Astrocyte (in vitro differentiated cells and primary cell): ENCODE measurements at regions not wholly inside any gene's neighbourhood (a gene's known extent, or its start where the extent isn't known, plus 50 kb on each side); places are given as distances from the start of the nearest gene placed in this dataset.

Source experiments
- DNase-seq: peaks from one replicate; pipeline ENCODE4 v3.0.0-alpha.2; 2010; ENCODE audit warnings: low read depth
- FAIRE-seq: peaks from 2 replicates; lab custom pipeline; 2011; peaks lifted over from hg19 to GRCh38; lab: Jason Lieb, UNC
- H2AFZ ChIP-seq: 2 replicates; pipeline ENCODE4 v1.6.0; 2012; ENCODE audit warnings: low read depth, low read length, inconsistent platforms
- H3K27ac ChIP-seq: 2 replicates; pipeline ENCODE4 v1.5.1; 2011; ENCODE audit warnings: low read depth, low read length, inconsistent platforms
- H3K27me3 ChIP-seq: 2 replicates; pipeline ENCODE4 v1.6.0; 2011; ENCODE audit warnings: low read length, inconsistent platforms; ENCODE audit not compliant: insufficient read depth
- H3K36me3 ChIP-seq: 2 replicates; pipeline ENCODE4 v1.5.1; 2011; ENCODE audit warnings: low read length, inconsistent platforms; ENCODE audit not compliant: insufficient read depth
- H3K4me1 ChIP-seq: 2 replicates; pipeline ENCODE4 v1.5.1; 2011; ENCODE audit warnings: low read length, inconsistent platforms; ENCODE audit not compliant: insufficient read depth
- H3K4me2 ChIP-seq: 2 replicates; pipeline ENCODE4 v1.6.0; 2012; ENCODE audit warnings: low read length, inconsistent platforms
- H3K4me3 ChIP-seq: 2 replicates; pipeline ENCODE4 v1.5.1; 2011; ENCODE audit warnings: low read depth, mild to moderate bottlenecking, low read length, inconsistent platforms; ENCODE audit not compliant: insufficient read depth
- H3K79me2 ChIP-seq: 2 replicates; pipeline ENCODE4 v1.6.0; 2012; ENCODE audit warnings: mild to moderate bottlenecking, low read length, inconsistent platforms; ENCODE audit not compliant: insufficient read depth
- H3K9ac ChIP-seq: 2 replicates; pipeline ENCODE4 v1.6.0; 2012; ENCODE audit warnings: mild to moderate bottlenecking, low read length, inconsistent platforms
- H3K9me3 ChIP-seq: 2 replicates; pipeline ENCODE4 v1.5.1; 2012; ENCODE audit warnings: low read depth, mild to moderate bottlenecking, low read length, inconsistent platforms; ENCODE audit not compliant: insufficient read depth
- H4K20me1 ChIP-seq: 2 replicates; pipeline ENCODE4 v1.6.0; 2012; ENCODE audit warnings: low read length, inconsistent platforms; ENCODE audit not compliant: insufficient read depth
- H3K27ac Mint-ChIP-seq: one replicate; pipeline ENCODE4 v1.8.0; 2021; ENCODE audit warnings: mild to moderate bottlenecking, mixed read lengths; ENCODE audit not compliant: unreplicated experiment
- H3K27me3 Mint-ChIP-seq: one replicate; pipeline ENCODE4 v1.8.0; 2021; ENCODE audit warnings: low read depth, mixed read lengths; ENCODE audit not compliant: unreplicated experiment
- H3K36me3 Mint-ChIP-seq: one replicate; pipeline ENCODE4 v1.8.0; 2021; ENCODE audit warnings: low read depth, mixed read lengths; ENCODE audit not compliant: unreplicated experiment
- H3K4me1 Mint-ChIP-seq: one replicate; pipeline ENCODE4 v1.8.0; 2021; ENCODE audit warnings: low read depth, mixed read lengths; ENCODE audit not compliant: unreplicated experiment
- H3K4me3 Mint-ChIP-seq: one replicate; pipeline ENCODE4 v1.8.0; 2021; ENCODE audit warnings: mild to moderate bottlenecking, moderate library complexity, mixed read lengths; ENCODE audit not compliant: unreplicated experiment
- H3K9me3 Mint-ChIP-seq: one replicate; pipeline ENCODE4 v1.8.0; 2021; ENCODE audit warnings: mild to moderate bottlenecking, mixed read lengths; ENCODE audit not compliant: unreplicated experiment
- EZH2 ChIP-seq: IDR thresholded peaks from 2 replicates; pipeline ENCODE4 v1.6.1; 2012; ENCODE audit warnings: mild to moderate bottlenecking, low read length, inconsistent platforms; ENCODE audit not compliant: insufficient read depth
- TF ChIP-seq, protein P1 (sequence below): IDR thresholded peaks from 2 replicates; pipeline ENCODE4 v1.5.1; 2011; ENCODE audit warnings: low read depth, mild to moderate bottlenecking, inconsistent platforms, low read length, moderate library complexity; ENCODE audit not compliant: insufficient read depth

DNA sequence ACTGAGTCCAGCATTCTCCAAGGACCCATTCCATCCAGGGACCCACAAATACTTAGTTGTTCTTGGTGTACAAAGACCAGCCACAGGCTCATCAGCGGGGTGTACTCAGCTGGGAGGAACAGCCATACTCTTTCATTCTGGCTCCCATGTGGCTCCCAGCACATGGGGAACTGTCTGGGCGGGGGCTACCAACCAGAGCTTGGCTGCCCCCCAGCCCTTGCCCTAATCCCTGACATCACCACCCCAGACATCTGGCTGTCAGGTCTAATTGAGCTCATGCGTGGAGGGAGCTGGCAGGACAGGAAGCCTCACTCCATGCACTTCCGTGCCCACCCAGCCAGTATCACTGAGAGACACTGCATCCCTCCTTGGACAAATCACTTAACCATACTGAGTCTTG, 283.6 kb downstream of the DYSF start:
- H3K9me3 Mint-ChIP-seq, result peaks cover 27% of the 10 kb centered on the region

DNA sequence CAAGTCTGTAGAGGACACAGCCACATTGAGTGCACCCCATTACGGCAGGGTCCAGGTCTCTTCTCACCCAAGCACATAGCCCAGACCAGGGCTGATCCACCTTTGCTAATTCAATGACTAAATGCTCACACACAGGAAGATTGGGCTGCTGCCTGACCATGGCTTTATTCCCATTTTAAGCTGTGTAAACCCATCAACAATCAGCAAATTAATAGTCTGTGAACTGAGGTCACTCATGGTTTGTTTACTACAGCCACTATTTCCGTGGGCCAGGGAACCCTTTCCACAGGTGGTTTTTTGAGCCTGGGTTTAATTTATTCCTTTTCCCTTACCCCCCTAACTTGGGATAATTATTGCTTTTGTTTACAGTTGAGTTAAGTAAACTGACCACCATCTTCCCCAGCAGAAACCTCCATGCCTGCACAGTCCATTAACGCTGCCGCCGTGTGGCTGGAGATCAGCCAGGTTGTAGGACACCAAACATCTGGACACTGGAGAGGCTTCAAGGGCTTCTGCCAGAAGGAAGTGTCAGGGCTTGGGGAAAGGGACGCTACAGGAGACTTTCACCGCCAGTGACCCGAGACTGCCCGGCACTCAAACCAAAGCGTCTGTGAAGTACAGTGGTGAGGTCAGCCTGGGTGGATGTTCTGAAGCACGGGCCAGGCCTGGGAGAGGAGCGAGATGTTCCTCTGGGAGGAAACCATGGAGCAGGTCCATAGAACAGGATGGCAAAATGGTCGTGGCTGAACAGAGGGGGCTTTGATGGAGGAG, 282.9 kb downstream of the DYSF start:
- DNase-seq (no peak), FAIRE-seq (no peak)
- H3K9me3 ChIP-seq, result no peaks in the 10 kb centered on the region
- no peaks in the 10 kb centered on the region for H3K36me3 ChIP-seq
- no peak overlapping the region for H3K9ac ChIP-seq
- no peak overlapping the region for H3K4me2 ChIP-seq
- H3K36me3 Mint-ChIP-seq, result peaks cover 11% of the 10 kb centered on the region
- H3K4me3 Mint-ChIP-seq, result no peak overlapping the region
- H2AFZ ChIP-seq, result no peak overlapping the region
- peaks cover 31% of the 10 kb centered on the region for H3K9me3 Mint-ChIP-seq
- TF ChIP-seq EZH2, result no peak
- TF ChIP-seq, protein P1, sequence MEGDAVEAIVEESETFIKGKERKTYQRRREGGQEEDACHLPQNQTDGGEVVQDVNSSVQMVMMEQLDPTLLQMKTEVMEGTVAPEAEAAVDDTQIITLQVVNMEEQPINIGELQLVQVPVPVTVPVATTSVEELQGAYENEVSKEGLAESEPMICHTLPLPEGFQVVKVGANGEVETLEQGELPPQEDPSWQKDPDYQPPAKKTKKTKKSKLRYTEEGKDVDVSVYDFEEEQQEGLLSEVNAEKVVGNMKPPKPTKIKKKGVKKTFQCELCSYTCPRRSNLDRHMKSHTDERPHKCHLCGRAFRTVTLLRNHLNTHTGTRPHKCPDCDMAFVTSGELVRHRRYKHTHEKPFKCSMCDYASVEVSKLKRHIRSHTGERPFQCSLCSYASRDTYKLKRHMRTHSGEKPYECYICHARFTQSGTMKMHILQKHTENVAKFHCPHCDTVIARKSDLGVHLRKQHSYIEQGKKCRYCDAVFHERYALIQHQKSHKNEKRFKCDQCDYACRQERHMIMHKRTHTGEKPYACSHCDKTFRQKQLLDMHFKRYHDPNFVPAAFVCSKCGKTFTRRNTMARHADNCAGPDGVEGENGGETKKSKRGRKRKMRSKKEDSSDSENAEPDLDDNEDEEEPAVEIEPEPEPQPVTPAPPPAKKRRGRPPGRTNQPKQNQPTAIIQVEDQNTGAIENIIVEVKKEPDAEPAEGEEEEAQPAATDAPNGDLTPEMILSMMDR, result no peak
- no peak overlapping the region for H3K27ac ChIP-seq
- no peaks in the 10 kb centered on the region for H3K79me2 ChIP-seq
- peaks cover 10% of the 10 kb centered on the region for H3K27me3 ChIP-seq
- no peak overlapping the region for H3K27ac Mint-ChIP-seq
- H3K4me1 ChIP-seq, result no peaks in the 10 kb centered on the region
- H3K4me1 Mint-ChIP-seq, result no peaks in the 10 kb centered on the region
- H3K4me3 ChIP-seq, result no peak overlapping the region
- H4K20me1 ChIP-seq, result no peaks in the 10 kb centered on the region
- peaks cover 50% of the 10 kb centered on the region for H3K27me3 Mint-ChIP-seq

More for the DNA sequence above, 283.6 kb downstream of the DYSF start:
- no peak for TF ChIP-seq EZH2
- TF ChIP-seq, protein P1, result no peak
- Mint-ChIP-seq H3K4me1 (no peaks in the 10 kb centered on the region), H3K27ac (no peak overlapping the region), H3K27me3 (peaks cover 42% of the 10 kb centered on the region), H3K4me3 (no peak overlapping the region), H3K36me3 (peaks cover 9% of the 10 kb centered on the region)
- Histone ChIP-seq H4K20me1 (no peaks in the 10 kb centered on the region), H3K4me3 (no peak overlapping the region), H3K4me2 (no peak overlapping the region), H3K9ac (no peak overlapping the region), H3K79me2 (no peaks in the 10 kb centered on the region), H3K36me3 (no peaks in the 10 kb centered on the region), H3K9me3 (no peaks in the 10 kb centered on the region), H2AFZ (no peak overlapping the region), H3K27me3 (peaks cover 7% of the 10 kb centered on the region), H3K4me1 (no peaks in the 10 kb centered on the region), H3K27ac (no peak overlapping the region)
- DNase-seq, result no peak
- no peak for FAIRE-seq
